ENCODE measurements at regions not wholly inside any gene's neighbourhood (a gene's known extent, or its start where the extent isn't known, plus 50 kb on each side); places are given as distances from the start of the nearest gene placed in this dataset.

GRCh38 chr5:171721464-171721863 lies 64.2 kb upstream of the SMIM23 start:
- TF ChIP-seq POLR2A (IDR thresholded peaks at IDR 0.05; ENCODE audit: low read length) (no peak), GATA1 (IDR thresholded peaks at IDR 0.05; ENCODE audit: low read depth, low read length) (no peak)

All from erythroblast (primary cell).